Endothelial cell of hepatic sinusoid (primary cell): ENCODE measurements at regions not wholly inside any gene's neighbourhood (a gene's known extent, or its start where the extent isn't known, plus 50 kb on each side); places are given as distances from the start of the nearest gene placed in this dataset.

Experiments used
- in situ Hi-C: cut with HindIII; loops from 2 replicates; pipeline ENCODE4 v1.10.0; 2017; ENCODE audit warnings: low sequenced_read_pairs

GRCh38 chr5:179431221-179431824 lies 86.1 kb upstream of the ADAMTS2 start:
- in situ Hi-C loops: no loop called here

- in situ Hi-C loops: no loop called here
Observed at GRCh38 chr5:179430193-179431175, 85.2 kb upstream of the ADAMTS2 start.

GRCh38 chr5:179427676-179428056 lies 82.4 kb upstream of the ADAMTS2 start:
- in situ Hi-C loops: no loop called here

- in situ Hi-C loops: no loop called here
Observed at GRCh38 chr5:179427032-179427675, 81.9 kb upstream of the ADAMTS2 start.

GRCh38 chr5:179422908-179423481 lies 77.7 kb upstream of the ADAMTS2 start:
- in situ Hi-C loops: no loop called here

GRCh38 chr5:179422213-179422855 lies 77.1 kb upstream of the ADAMTS2 start:
- in situ Hi-C loops: no loop called here

- in situ Hi-C loops: no loop called here
Observed at GRCh38 chr5:179421144-179421901, 76.1 kb upstream of the ADAMTS2 start.

GRCh38 chr5:179420476-179420875 lies 75.2 kb upstream of the ADAMTS2 start:
- in situ Hi-C loops: no loop called here

- in situ Hi-C loops: no loop called here
Observed at GRCh38 chr5:179418972-179419371, 73.7 kb upstream of the ADAMTS2 start.

GRCh38 chr5:179417696-179418095 lies 72.4 kb upstream of the ADAMTS2 start:
- in situ Hi-C loops: no loop called here

- in situ Hi-C loops: no loop called here
Observed at GRCh38 chr5:179417016-179417415, 71.8 kb upstream of the ADAMTS2 start.

GRCh38 chr5:179416114-179416822 lies 71.0 kb upstream of the ADAMTS2 start:
- in situ Hi-C loops: no loop called here

GRCh38 chr5:179415291-179416060 lies 70.2 kb upstream of the ADAMTS2 start:
- in situ Hi-C loops: no loop called here

- in situ Hi-C loops: no loop called here
Observed at GRCh38 chr5:179414459-179415261, 69.4 kb upstream of the ADAMTS2 start.

GRCh38 chr5:179413711-179414458 lies 68.6 kb upstream of the ADAMTS2 start:
- in situ Hi-C loops: no loop called here

- in situ Hi-C loops: no loop called here
Observed at GRCh38 chr5:179413086-179413690, 67.9 kb upstream of the ADAMTS2 start.
